ENCODE measurements at regions not wholly inside any gene's neighbourhood (a gene's known extent, or its start where the extent isn't known, plus 50 kb on each side); places are given as distances from the start of the nearest gene placed in this dataset.

DNA sequence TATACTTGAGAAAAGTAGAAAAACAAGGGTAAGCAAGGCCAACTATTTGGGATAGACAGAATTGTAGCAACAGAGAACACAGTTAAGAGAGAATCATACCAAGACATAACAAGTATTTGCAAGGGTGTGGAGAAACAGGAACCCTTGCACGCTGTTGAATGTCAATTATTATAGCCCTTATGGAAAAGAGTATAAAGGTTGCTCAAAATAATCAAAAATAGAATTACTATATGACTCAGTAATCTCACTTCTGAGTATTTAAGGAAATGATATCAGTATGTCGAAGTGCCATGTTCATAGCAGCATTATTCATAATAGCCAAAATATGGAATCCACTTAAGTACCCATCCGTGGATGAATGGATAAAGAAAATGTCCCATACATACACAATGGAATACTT, 193.3 kb downstream of the PHLDA1 start:
- TF ChIP-seq CTCF (conservative IDR thresholded peaks at IDR 0.05 in 1 of 2, IDR thresholded peaks at IDR 0.05 in 1 of 2; ENCODE audit: low read depth in 1 of 2, low read length in 2 of 2) (no peak), EZH2 (IDR thresholded peaks at IDR 0.05; ENCODE audit: low read length, missing control alignments) (no peak)
